ENCODE measurements at regions not wholly inside any gene's neighbourhood (a gene's known extent, or its start where the extent isn't known, plus 50 kb on each side); places are given as distances from the start of the nearest gene placed in this dataset.

DNA sequence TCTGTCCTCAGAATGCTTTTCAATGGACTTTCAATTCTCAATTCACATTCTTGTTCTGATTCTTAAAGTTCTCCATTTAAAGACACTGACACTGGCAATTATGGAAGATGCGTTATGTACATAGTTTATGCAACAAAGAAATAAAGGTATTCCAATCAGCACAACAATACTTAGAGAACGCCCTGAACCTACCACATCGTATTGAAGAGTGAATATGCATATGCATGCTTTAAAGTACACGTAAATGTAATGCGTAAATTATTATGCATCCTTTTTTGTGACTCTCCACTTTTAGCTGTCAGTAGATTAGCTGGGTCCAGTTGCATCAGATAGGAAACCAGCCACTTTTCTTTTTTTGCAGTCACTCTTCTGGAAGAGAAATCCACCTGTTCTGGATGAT lies 83.5 kb downstream of the RBM43 start:
- TF ChIP-seq, protein P1, sequence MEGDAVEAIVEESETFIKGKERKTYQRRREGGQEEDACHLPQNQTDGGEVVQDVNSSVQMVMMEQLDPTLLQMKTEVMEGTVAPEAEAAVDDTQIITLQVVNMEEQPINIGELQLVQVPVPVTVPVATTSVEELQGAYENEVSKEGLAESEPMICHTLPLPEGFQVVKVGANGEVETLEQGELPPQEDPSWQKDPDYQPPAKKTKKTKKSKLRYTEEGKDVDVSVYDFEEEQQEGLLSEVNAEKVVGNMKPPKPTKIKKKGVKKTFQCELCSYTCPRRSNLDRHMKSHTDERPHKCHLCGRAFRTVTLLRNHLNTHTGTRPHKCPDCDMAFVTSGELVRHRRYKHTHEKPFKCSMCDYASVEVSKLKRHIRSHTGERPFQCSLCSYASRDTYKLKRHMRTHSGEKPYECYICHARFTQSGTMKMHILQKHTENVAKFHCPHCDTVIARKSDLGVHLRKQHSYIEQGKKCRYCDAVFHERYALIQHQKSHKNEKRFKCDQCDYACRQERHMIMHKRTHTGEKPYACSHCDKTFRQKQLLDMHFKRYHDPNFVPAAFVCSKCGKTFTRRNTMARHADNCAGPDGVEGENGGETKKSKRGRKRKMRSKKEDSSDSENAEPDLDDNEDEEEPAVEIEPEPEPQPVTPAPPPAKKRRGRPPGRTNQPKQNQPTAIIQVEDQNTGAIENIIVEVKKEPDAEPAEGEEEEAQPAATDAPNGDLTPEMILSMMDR (IDR thresholded peaks at IDR 0.05) = no peak
- 68% methylated on average over 5 of the region's 5 CpGs for WGBS, 2 donors
- DNase-seq (no peak), FAIRE-seq (no peak), ATAC-seq (no peak)
- H3K4me3 ChIP-seq = no peak overlapping the region
- intact Hi-C loops (cut with DNase I) = no loop called here
- H3K4me1 ChIP-seq = no peaks in the 10 kb centered on the region
- H3K27me3 ChIP-seq = no peaks in the 10 kb centered on the region
- H3K9me3 ChIP-seq = no peaks in the 10 kb centered on the region
- H3K27ac ChIP-seq = no peak overlapping the region
- H3K36me3 ChIP-seq = no peaks in the 10 kb centered on the region

DNA sequence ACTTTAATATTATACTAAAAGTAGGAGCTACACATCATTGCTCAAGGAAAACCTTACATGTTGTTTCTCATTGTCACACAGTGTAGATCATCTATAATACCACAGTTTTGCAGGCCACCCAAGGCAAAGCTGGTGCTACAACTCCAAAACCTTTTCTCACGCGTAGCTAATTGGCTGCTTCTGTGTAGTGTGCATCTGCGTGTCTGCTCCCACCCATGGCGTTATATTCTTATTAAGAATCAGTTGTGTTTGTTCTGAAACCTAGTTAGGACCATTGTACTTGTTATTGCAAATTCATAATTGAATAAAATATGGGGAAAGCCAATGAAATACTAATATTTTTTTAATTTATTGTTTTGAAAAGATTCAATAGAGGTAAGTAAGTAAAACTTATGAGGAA lies 83.9 kb downstream of the RBM43 start:
- H3K36me3 ChIP-seq = no peaks in the 10 kb centered on the region
- H3K9me3 ChIP-seq = no peaks in the 10 kb centered on the region
- 85% methylated on average over 4 of the region's 4 CpGs for WGBS, 2 donors
- no peaks in the 10 kb centered on the region for H3K27me3 ChIP-seq
- TF ChIP-seq, protein P1 (IDR thresholded peaks at IDR 0.05) = no peak
- no peak for DNase-seq
- H3K4me3 ChIP-seq = no peak overlapping the region
- no peak overlapping the region for H3K27ac ChIP-seq
- no peak for ATAC-seq
- intact Hi-C loops (cut with DNase I) = no loop called here
- H3K4me1 ChIP-seq = no peaks in the 10 kb centered on the region
- no peak for FAIRE-seq

DNA sequence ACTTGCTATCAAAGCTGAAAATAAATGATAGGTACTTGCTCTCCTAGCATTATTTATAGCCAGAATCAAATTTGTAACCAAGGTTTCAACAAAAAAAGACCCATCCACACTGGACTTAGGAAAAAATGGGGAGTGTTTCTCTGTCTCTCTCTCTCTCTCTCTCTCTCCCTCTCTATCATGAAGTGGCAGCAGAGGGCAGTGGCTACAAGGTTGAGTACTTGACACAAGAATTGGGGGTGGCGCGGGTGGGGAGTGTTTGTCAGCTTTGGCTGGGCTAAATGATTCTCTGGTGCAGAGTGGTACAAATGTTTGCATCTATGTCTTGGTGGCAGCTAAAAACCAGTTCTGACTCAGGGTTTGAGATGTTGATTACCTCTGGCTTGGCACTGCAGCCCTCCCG lies 85.0 kb downstream of the RBM43 start:
- no peak for ATAC-seq
- no peaks in the 10 kb centered on the region for H3K27me3 ChIP-seq
- 53 to 67% methylated on average over 3 of the region's 3 CpGs for WGBS, 2 donors
- H3K4me3 ChIP-seq = no peak overlapping the region
- H3K27ac ChIP-seq = no peak overlapping the region
- DNase-seq = no peak
- TF ChIP-seq, protein P1 (IDR thresholded peaks at IDR 0.05) = no peak
- no peaks in the 10 kb centered on the region for H3K4me1 ChIP-seq
- intact Hi-C loops (cut with DNase I) = no loop called here
- H3K9me3 ChIP-seq = no peaks in the 10 kb centered on the region
- no peak for FAIRE-seq
- H3K36me3 ChIP-seq = no peaks in the 10 kb centered on the region

DNA sequence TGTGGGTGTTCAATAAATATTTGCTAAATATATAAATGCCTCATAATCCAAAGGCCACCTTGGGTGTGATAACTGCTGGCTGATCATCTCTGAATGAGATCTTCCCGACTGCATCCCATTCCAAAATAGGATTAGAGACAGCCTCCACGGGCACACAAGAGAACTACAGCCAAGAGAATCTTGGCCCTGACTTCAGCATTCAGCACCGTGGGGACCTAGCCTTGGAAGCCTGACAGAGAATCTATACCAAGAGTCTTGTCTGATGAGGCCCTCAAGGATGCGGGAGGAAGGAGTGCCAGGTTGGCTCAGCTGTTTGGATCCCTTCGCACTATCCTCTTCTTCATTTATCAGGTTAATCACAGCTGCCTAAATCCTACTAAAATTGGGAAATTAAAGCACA lies 85.8 kb downstream of the RBM43 start:
- 53 to 67% methylated on average over 5 of the region's 5 CpGs for WGBS, 2 donors
- DNase-seq (no peak), ATAC-seq (no peak), FAIRE-seq (no peak)
- Histone ChIP-seq H3K4me1 (no peaks in the 10 kb centered on the region), H3K27me3 (no peaks in the 10 kb centered on the region), H3K27ac (no peak overlapping the region), H3K9me3 (no peaks in the 10 kb centered on the region), H3K4me3 (no peak overlapping the region), H3K36me3 (no peaks in the 10 kb centered on the region)
- TF ChIP-seq, protein P1 (IDR thresholded peaks at IDR 0.05) = no peak
- intact Hi-C loops (cut with DNase I) = no loop called here

DNA sequence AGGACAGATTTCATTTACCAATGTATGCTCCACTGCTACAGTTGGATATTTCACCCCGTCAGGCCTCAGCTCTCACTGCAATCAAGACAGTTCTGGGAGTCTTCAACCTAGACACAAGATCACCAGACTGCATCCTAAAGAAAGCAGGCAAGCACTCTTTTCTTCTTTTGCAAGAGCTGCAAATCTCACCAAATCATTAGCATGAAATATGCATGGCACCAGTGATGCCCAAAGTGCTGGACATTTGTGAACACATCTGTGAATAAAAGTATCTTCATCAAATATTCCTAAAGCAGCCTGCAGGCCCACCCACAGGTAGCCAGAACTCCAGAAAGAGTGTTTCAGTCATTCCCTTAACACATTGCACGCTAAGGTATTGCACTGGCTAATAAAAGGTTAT lies 87.5 kb downstream of the RBM43 start:
- Histone ChIP-seq H3K27me3 (no peaks in the 10 kb centered on the region), H3K4me1 (no peaks in the 10 kb centered on the region), H3K9me3 (no peaks in the 10 kb centered on the region), H3K36me3 (no peaks in the 10 kb centered on the region), H3K4me3 (no peak overlapping the region), H3K27ac (no peak overlapping the region)
- DNase-seq (no peak), FAIRE-seq (no peak), ATAC-seq (no peak)
- WGBS, 2 donors = 67 to 80% methylated on average over 2 of the region's 2 CpGs
- TF ChIP-seq, protein P1 (IDR thresholded peaks at IDR 0.05) = no peak
- intact Hi-C loops (cut with DNase I) = no loop called here
